ENCODE measurements at regions not wholly inside any gene's neighbourhood (a gene's known extent, or its start where the extent isn't known, plus 50 kb on each side); places are given as distances from the start of the nearest gene placed in this dataset.

DNA sequence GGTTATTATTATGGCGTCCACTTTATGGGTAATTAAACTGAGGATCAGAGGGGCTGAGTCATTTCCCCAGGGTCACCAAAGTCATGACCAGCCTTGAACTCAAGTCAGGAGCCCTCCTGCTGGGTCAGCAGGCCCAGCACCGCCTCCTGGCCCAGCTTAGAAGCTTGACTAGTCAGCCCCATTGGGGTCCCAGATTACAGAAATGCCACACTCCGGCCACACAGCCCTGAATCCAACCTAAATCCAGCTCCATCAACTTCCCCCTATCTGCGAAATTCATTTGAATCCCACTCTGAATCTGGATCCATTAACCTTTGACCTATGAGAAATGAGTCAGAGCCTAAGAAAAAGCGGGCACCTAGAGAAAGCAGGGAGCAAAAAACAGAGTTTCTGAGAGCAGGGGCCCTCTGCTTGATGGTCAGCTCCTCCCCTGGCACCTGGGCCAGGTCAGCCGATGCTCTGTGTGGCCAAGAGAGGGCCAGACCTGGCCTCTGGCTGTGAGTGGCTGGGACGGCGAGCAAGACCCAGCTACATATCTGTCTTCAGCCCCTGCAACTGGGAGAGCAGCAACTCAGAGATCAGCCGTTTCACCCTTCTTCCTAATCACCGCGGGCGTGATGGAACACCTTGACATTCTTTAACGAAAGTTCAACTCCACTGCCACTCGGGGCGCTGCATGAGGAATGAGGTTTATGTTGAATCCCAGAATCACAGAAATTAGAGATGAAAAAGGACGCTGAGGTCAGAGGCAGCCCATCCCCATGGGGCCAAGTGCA is 196.1 kb downstream of the TRIM29 start:
- no peak for DNase-seq (ENCODE audit: low read depth in 2 of 3, low spot score in 1 of 3)

DNA sequence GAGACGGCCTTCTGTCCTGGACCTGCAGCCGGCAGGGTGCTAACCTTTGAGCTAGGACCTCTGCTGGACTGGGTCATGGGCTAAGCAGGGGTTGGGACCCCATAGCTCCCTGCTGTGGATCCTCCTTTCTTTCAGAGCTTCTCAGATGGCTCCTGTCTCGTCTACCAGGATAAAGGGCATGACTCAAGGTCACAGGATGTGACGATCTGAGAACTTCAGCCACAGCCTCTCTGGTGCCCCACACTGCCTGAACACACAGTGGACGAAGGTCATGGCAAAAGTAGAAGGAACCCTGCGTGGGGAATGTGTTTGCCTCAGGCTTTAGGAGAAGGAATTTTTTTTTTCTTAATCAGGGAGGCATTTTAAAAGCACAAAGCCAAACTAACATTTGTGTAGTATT is 196.7 kb downstream of the TRIM29 start:
- DNase-seq (ENCODE audit: low read depth in 2 of 3, low spot score in 1 of 3) = no peak

DNA sequence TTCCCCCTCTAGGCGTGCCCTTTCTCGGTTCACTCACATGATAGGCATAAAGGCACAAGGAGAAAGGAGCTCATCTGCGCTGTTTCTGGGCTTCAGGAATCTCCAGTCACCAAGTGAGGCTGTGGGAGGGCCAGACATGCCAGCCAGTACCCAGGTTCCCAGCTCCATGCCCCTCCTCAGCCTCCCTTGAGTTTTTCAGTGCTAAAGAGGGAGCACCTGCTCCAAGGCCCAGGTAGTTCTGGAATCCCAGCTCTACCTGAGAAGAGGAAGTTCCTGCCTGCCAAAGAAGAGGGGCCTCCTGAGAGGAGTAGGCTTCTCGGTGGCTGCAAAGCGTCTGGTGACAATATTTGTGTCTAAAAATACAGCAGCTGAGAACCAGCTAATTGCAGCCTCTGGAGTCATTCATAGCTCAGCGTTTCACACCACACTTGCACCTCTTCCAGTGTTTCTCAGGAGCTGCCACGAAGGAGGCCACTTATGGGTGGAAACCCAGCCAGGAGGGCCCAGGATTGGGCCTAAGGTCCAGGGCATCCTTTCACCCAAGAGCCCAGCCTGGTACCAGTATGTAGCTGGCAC is 197.4 kb downstream of the TRIM29 start:
- DNase-seq (ENCODE audit: low read depth in 2 of 3, low spot score in 1 of 3) = no peak

DNA sequence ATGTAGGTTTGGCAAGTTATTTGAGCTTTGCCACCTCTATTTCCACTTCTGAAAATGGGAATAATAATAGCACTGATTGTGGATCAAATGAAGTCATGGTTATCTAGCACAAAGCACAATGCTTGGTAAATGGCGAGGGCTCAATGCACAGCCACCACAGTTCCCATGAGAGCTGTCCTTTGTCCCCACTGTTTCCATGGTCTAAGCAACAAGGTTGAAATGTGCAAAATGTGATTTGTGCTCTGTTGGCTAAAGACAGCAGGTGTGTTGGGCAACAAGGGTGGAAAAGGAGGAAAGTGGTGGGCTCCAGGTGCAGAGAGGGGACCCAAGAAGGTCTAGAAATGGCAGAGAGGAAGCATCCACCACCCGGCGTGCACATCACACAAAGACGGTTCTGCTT is 200.5 kb downstream of the TRIM29 start:
- no peak for DNase-seq (ENCODE audit: low read depth in 2 of 3, low spot score in 1 of 3)

DNA sequence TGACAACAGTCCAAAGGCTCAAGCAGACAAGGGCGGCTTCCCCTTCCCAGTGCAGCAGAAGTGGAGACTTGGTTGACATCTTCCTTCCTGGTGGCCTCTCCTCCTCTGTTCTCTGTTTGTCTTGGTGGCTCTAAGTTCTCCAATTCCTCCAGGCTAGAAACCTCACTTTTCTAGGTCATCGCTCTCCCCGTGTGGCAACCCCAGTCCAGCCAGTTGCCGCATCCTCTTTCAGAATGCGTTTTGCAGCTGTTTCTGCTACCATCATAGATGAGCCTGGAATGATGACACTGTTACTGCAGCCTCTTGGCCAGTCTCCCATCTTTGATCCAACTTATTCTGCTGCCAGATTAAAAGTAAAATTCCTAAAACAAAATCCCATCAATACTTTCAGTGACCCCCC is 201.5 kb downstream of the TRIM29 start:
- no peak for DNase-seq (ENCODE audit: low read depth in 2 of 3, low spot score in 1 of 3)

DNA sequence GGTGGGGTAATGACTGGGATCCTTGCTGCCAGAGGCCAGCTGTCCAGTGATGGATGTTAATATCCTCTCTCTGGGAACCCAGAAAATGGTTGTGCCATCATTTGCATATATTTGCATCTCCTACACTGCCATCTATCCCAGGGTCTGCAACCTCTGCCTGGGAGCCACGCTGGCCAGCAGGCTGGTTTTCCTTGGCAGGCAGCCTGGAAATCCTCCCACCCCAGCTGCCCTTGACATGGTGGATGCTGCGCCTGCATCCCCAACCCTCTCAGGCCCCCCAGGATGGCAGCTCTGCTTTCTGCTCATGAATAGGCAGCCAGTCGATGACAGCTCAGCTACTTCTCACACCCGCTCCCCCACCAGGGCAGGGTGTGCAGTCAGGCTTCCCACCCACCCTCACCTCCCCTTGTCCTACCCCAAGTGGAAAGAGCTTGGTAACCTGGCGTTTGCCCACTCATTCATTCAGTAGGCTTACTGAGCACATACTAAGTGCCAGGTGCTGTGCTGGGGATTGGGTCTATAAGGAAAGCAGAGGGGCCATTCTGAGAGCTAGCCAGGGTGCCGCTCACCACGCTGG is 202.5 kb downstream of the TRIM29 start:
- no peak for DNase-seq (ENCODE audit: low read depth in 2 of 3, low spot score in 1 of 3)

DNA sequence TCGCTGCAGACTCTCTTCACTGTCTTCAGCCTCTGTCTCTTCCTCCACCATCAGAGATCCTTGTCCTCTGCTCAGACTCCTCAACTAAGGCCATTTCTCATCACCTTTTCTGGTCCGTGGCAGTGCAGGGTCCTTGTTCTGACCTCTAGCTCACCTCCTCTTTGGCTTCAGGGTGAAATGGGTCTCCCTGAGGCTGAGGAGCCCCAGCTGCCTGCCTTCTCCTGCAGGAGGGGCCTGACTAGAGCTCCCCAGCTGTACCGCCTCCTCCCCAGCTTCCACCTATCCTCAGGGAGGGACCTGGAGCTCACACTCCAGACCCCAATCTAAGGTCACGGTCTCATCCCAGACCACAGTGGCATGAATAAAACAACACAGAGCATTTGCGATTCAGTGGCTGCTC is 203.0 kb downstream of the TRIM29 start:
- DNase-seq (ENCODE audit: low read depth in 2 of 3, low spot score in 1 of 3) = no peak

DNA sequence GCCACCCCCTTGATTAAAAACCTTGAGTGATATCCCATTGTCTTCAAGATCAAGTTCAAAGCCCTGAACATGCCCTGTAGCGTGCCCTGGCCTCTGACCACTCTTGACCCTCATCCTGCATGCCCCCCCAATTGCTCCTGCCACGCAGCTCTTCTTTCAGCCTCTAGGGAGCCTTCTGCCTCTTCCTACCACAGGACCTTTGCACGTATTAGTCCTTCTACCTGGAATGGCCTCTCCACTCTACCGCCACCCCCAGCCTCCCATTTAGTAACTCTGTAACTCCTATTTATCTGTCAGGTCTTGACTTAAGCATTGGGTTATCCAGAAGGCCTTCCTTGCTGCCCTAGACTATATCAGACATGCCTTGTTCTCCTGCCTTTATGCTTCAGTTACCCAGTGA is 203.6 kb downstream of the TRIM29 start:
- no peak for DNase-seq (ENCODE audit: low read depth in 2 of 3, low spot score in 1 of 3)

DNA sequence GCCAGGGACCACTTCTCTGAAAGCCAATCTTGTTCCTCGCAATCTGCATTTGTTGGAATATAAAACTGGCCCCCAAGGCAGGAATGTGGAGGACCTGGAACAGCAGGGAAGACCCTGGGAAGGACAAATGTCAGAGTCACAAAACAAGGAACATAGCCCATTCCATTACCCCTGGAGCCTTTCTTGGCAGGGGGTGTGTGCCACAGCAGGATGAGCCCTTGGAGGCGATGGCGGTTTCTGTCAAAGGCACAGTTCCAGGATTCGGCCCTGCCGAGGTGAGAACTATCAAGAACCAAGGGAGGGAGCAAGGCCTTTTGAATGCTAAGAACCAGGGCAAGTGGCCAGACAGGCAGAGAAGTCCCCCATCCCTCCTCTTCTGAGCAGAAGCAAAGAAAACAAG is 204.3 kb downstream of the TRIM29 start:
- DNase-seq (ENCODE audit: low read depth in 2 of 3, low spot score in 1 of 3) = no peak

DNA sequence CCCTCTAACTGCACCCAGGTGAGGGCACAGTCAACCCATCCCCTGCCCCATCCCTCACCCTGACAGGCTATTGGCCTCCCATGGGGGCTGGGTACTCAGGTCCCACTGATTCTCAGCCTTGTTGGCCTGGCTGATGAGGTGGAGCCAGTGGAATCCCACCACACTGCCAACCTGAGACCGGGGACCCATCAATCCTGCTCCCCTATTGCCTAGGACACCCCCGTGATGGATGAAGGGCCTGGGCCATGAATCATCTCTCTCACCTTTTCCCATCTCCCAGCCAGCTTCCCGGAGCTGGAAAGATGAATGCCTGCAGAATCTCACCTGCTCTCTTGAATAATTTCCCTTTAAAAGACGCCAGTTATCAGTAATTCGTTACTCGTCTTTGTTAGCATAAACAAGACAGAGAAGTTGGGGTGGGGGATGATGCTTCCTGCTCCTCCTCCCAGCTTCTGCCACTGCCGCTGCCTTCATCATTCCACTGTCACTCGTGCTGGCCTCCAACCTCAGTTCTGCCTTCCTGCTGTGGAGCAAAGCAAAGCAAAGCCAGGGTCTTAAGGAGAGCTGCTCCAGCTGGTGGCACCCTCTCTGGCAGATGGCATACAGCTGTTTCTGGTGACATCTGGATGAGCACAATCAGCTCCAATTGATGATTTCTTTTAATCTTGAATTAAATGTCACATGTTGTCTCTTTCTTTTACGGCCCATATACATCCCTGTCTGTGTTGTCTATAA is 204.0 kb upstream of the NECTIN1 start:
- no peak for DNase-seq (ENCODE audit: low read depth in 2 of 3, low spot score in 1 of 3)

DNA sequence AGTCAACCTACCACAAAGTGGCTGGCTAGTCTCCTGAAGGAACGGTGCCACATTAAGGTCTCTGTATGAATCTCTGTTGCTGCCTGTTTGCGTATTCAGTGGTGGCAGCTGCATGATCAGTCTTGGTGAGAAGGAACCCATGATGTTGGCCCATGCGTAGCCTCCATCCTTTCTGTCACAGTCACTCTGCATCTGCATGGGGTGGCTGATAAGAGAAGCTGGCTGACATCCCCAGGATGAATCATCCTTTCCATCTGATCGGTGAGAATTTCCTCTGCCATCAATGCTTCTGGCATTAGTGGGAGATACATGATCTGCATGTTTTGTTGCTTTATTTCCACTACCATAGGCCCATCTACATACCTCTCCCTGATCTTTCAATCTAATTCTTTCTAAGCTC is 199.0 kb upstream of the NECTIN1 start:
- DNase-seq (ENCODE audit: low read depth in 2 of 3, low spot score in 1 of 3) = no peak

DNA sequence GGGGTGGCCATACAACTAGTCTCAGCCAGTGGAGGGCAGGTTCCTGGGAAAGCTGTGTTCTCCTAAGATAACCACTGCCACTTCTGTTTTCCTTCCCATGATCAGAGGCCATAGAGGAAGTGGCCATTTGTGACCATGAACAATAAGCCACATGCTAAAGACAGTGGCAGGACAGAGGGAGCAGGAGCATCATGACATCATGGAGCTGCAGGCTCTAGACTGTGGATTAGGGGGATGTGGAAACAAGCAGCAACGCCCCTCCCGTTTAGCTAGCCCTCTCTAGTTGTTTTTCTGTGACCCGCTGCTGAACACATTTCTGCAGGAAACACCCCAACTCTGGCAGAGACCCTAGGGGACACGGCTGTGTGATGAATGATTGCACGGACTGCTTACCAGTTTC is 195.0 kb upstream of the NECTIN1 start:
- DNase-seq (ENCODE audit: low read depth in 2 of 3, low spot score in 1 of 3) = no peak

DNA sequence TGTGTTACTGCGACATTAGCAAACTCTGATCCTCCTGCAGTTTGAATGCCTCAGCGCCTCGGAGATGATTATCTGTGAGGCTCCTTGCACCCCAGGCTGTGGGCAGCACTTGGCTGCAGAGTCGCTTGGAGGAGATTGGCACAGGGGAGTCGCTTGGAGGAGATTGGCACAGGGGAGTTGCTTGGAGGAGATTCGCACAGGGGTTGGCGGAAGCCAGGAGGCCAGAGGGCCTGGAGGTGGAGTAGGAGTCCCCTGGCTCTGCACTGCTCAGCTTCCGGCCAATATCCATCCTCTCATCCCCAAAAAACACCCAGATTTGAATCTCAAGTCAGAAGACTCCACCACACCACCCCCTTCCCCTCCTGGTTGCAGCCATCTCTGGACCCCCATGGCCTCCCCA is 192.6 kb upstream of the NECTIN1 start:
- DNase-seq (ENCODE audit: low read depth in 2 of 3, low spot score in 1 of 3) = no peak

DNA sequence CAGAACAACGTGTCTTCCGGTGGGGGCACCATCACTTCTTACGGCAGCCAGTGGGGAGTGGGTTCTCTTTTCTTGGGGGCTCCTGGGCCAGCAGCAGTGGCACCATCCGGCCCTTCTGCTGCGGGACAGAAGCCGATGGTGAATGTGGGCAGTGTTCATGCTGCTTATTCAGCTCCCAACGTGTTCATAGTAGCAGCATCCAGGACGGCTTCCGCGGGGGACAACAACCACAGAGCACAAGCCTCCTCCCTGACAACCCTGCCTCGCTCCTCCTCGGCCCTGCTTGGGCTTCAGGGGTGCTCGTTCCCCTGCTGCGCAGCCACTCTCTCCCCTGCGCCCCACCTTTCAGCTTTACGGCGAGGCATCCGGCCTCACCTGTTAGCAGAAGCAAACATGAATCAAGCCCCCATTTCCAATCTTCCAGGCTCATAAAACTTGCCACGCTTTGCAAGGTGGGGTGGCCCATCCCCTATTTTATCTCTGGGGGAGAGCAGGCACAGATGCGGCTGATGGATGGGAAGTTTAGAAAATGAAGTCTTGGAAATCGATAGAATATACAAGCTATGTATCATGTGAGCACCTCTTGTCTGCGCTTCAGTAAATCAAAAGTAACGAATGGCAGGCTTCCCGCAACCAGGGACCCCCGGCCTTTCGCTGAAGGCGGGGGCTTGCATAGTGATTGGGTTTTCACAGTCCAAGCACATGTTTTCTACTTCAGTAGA is 191.8 kb upstream of the NECTIN1 start:
- DNase-seq (ENCODE audit: low read depth in 2 of 3, low spot score in 1 of 3) = no peak

DNA sequence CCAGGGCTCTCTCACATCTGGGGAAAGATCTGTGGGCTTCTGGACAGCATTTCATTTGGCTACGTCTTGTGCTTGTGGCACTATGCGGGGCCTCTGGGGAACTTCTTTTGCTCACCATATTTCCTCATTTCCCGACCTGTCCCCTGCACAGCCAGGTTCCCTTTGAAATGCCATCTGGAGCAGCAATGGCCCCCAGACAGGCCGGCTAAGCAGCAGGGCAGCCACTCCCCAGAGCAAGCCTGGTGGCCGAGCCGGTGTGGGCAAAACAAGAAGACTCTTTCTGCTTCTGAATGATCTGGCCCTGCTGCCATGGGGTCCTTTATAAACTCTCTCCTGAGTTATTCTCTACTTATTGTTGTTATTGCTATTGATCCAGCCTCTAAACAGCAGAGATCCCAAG is 190.7 kb upstream of the NECTIN1 start:
- no peak for DNase-seq (ENCODE audit: low read depth in 2 of 3, low spot score in 1 of 3)

DNA sequence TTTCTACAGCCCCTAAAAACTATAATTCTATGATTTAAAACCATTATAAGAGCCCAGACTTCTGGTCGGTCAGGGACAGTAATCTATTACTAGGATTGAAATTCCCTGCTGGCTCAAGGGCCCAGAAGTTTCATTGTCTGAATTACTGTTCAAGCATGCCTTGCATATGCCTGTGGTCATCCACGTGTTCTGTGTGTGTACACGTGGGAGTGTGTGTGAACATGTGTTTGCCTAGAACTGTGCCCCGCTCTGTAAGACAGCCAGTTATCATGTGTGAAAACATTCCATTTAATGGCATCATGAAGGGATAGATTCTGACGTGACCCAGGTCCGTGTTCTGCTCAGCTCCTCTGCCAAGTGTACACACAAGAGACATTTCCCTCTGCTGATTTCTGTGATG is 189.3 kb upstream of the NECTIN1 start:
- no peak for DNase-seq (ENCODE audit: low read depth in 2 of 3, low spot score in 1 of 3)

DNA sequence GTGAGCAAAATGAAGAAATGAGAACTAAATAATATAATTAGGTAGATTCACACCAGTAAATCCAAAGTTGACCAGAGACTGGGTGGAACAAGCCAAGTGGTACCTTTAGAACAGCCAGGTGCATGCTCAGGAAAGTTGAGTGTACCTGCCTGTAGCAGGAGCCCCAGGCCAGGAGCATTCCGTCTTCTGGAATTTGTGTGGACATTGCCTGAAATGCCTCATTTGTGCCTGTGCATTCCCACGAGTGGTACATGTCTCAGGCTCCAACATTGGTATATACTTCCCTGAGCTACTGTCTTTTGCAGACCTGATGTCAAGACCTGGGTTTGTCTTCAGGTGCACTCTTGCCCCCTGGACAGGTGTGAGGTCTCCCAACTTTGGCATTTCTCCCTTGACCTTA is 187.6 kb upstream of the NECTIN1 start:
- no peak for DNase-seq (ENCODE audit: low read depth in 2 of 3, low spot score in 1 of 3)

DNA sequence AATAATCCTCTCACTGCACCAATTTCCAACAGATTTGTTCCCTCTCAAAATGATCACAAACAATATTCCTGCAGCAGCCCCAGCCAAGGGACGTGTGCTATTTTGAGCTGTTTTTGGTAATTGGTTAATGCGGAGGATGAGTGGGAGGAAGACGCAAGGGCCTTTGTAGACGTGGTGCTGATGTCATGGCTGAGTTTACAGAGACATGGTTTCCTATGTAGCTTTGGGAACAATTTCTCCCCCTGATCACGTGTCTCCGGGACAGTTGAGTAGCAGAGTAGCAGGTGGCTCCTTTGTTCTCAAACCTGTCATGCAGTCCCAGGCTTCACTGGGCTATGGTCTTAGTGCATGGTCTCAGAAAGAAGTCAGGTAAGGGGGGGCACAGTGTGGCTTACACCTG is 183.2 kb upstream of the NECTIN1 start:
- no peak for DNase-seq (ENCODE audit: low read depth in 2 of 3, low spot score in 1 of 3)

DNA sequence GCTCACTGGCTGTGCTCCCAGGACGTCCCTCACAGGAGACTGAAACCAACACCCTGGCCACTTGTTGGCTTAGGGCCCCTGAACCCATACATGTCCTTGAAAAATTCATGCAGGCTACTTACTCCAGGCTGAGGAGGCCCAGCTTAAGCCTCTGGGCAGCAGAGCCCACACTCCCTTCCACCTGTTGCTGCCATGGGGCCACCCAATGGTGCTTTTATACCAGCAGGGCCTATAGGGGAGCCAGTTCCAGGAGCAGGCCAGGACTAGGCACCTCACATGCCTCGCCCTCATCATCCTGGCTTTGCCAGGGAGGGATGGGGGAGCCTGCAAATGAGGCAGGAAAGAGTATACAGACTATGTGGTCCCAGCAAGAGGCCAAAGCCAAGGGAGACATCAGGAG is 181.7 kb upstream of the NECTIN1 start:
- no peak for DNase-seq (ENCODE audit: low read depth in 2 of 3, low spot score in 1 of 3)

DNA sequence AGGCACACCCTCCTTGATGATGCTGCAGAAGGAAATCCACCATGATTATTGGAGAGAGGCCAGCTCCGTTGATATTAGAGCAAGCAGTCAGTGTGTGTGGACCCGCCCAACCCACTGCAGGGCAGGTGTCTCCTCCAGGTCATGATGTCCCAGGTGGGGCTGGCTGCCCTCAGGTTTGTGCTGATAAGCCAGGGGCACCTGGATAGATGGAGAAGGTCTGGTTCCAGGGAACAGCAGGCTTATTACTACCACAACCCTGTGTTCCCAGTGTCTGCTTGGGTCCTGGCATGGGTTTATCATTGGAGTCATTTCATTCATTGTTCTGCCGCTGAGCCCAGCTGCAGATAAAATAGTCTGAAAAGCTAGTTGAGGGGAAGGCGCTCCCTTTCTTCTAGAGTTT is 181.1 kb upstream of the NECTIN1 start:
- no peak for DNase-seq (ENCODE audit: low read depth in 2 of 3, low spot score in 1 of 3)

DNA sequence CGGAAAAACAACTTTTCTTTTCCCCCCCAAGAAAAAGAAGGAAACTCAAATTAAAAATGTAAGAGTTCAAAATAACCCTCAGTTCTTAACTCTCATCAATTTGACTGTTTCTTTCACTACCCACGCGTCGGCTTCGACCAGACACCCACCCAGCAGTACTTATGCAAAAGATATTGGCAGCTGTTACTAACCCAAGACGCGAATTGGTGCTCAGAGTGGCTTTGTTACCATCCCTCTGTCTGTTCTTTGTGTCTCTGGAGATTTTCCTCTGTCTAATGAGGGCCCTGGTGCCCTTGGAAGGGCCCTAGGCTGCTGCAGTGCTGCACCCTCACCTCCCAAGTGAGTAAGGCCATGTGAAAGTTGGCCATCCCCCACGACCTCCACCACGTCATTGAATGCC is 180.5 kb upstream of the NECTIN1 start:
- no peak for DNase-seq (ENCODE audit: low read depth in 2 of 3, low spot score in 1 of 3)

DNA sequence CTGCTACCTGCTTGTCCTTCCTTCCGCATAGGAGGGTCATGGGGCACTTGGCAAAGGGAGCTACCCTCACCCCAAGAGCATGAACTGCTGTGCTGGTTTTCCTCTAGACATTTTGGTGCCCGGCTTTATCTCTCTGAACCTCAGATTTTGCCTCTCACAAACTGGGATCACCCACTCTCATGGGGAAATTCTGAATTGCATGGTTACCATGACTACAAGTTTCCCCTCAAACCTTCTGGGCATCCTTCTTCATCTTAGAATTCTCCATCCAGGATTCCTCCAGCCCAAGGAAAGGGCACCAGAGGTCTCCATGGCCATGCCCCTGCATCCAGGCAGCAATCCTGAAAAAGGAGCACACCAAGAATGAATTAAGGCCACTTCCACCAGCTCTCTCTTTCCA is 180.1 kb upstream of the NECTIN1 start:
- DNase-seq (ENCODE audit: low read depth in 2 of 3, low spot score in 1 of 3) = no peak
